ENCODE measurements at regions not wholly inside any gene's neighbourhood (a gene's known extent, or its start where the extent isn't known, plus 50 kb on each side); places are given as distances from the start of the nearest gene placed in this dataset.

- Histone ChIP-seq H3K27ac (ENCODE audit: insufficient read depth, low read length) (no peak overlapping the region), H3K4me2 (ENCODE audit: extremely low read depth, insufficient read depth, low read length) (no peak overlapping the region), H3K79me2 (ENCODE audit: control insufficient read depth, insufficient read depth, low read length) (no peaks in the 10 kb centered on the region), H3K4me1 (ENCODE audit: control insufficient read depth, extremely low read depth, insufficient read depth, low read length) (no peaks in the 10 kb centered on the region), H3K9ac (ENCODE audit: insufficient read depth, low read length) (no peak overlapping the region), H3K4me3 (replicated peaks in 1 of 4; ENCODE audit: control extremely low read depth in 1 of 4, insufficient read depth in 1 of 4, low read depth in 3 of 4, low read length in 4 of 4) (no peak overlapping the region), H3K9me3 (ENCODE audit: control insufficient read depth, insufficient read depth, low read depth, low read length) (no peaks in the 10 kb centered on the region), H3K36me3 (ENCODE audit: control insufficient read depth, insufficient read depth, low read length) (no peaks in the 10 kb centered on the region), H2AFZ (ENCODE audit: low read length) (no peak overlapping the region), H4K20me1 (ENCODE audit: control insufficient read depth, extremely low read depth, insufficient read depth, low read length) (no peaks in the 10 kb centered on the region), H3K27me3 (ENCODE audit: control insufficient read depth, insufficient read depth, low read length) (no peaks in the 10 kb centered on the region)
- TF ChIP-seq CTCF (conservative IDR thresholded peaks at IDR 0.05 in 1 of 2, IDR thresholded peaks at IDR 0.05 in 1 of 2; ENCODE audit: low read depth in 1 of 2, low read length in 2 of 2) (no peak), EZH2 (IDR thresholded peaks at IDR 0.05; ENCODE audit: low read length, missing control alignments) (no peak)
- no peak for DNase-seq (ENCODE audit: low read depth in 2 of 2)
Observed at GRCh38 chr6:82608781-82609180, 245.2 kb downstream of the TPBG start.

GRCh38 chr6:82611751-82612150 is 248.1 kb downstream of the TPBG start:
- DNase-seq (ENCODE audit: low read depth in 2 of 2): no peak
- H3K27me3 ChIP-seq (ENCODE audit: control insufficient read depth, insufficient read depth, low read length): no peaks in the 10 kb centered on the region
- TF ChIP-seq CTCF (conservative IDR thresholded peaks at IDR 0.05 in 1 of 2, IDR thresholded peaks at IDR 0.05 in 1 of 2; ENCODE audit: low read depth in 1 of 2, low read length in 2 of 2) (no peak), EZH2 (IDR thresholded peaks at IDR 0.05; ENCODE audit: low read length, missing control alignments) (no peak)
- no peaks in the 10 kb centered on the region for H3K36me3 ChIP-seq (ENCODE audit: control insufficient read depth, insufficient read depth, low read length)
- H4K20me1 ChIP-seq (ENCODE audit: control insufficient read depth, extremely low read depth, insufficient read depth, low read length): no peaks in the 10 kb centered on the region
- no peak overlapping the region for H2AFZ ChIP-seq (ENCODE audit: low read length)
- H3K27ac ChIP-seq (ENCODE audit: insufficient read depth, low read length): no peak overlapping the region
- H3K79me2 ChIP-seq (ENCODE audit: control insufficient read depth, insufficient read depth, low read length): no peaks in the 10 kb centered on the region
- no peak overlapping the region for H3K4me2 ChIP-seq (ENCODE audit: extremely low read depth, insufficient read depth, low read length)
- no peaks in the 10 kb centered on the region for H3K9me3 ChIP-seq (ENCODE audit: control insufficient read depth, insufficient read depth, low read depth, low read length)
- H3K4me3 ChIP-seq (replicated peaks in 1 of 4; ENCODE audit: control extremely low read depth in 1 of 4, insufficient read depth in 1 of 4, low read depth in 3 of 4, low read length in 4 of 4): no peak overlapping the region
- H3K4me1 ChIP-seq (ENCODE audit: control insufficient read depth, extremely low read depth, insufficient read depth, low read length): no peaks in the 10 kb centered on the region
- no peak overlapping the region for H3K9ac ChIP-seq (ENCODE audit: insufficient read depth, low read length)

- Histone ChIP-seq H3K4me2 (ENCODE audit: extremely low read depth, insufficient read depth, low read length) (no peak overlapping the region), H3K9ac (ENCODE audit: insufficient read depth, low read length) (no peak overlapping the region), H3K79me2 (ENCODE audit: control insufficient read depth, insufficient read depth, low read length) (no peaks in the 10 kb centered on the region), H4K20me1 (ENCODE audit: control insufficient read depth, extremely low read depth, insufficient read depth, low read length) (no peaks in the 10 kb centered on the region), H3K4me1 (ENCODE audit: control insufficient read depth, extremely low read depth, insufficient read depth, low read length) (no peaks in the 10 kb centered on the region), H3K4me3 (replicated peaks in 1 of 4; ENCODE audit: control extremely low read depth in 1 of 4, insufficient read depth in 1 of 4, low read depth in 3 of 4, low read length in 4 of 4) (no peak overlapping the region), H3K27ac (ENCODE audit: insufficient read depth, low read length) (no peak overlapping the region), H2AFZ (ENCODE audit: low read length) (no peak overlapping the region), H3K36me3 (ENCODE audit: control insufficient read depth, insufficient read depth, low read length) (no peaks in the 10 kb centered on the region), H3K27me3 (ENCODE audit: control insufficient read depth, insufficient read depth, low read length) (no peaks in the 10 kb centered on the region), H3K9me3 (ENCODE audit: control insufficient read depth, insufficient read depth, low read depth, low read length) (no peaks in the 10 kb centered on the region)
- no peak for TF ChIP-seq EZH2 (IDR thresholded peaks at IDR 0.05; ENCODE audit: low read length, missing control alignments)
- TF ChIP-seq CTCF (conservative IDR thresholded peaks at IDR 0.05 in 1 of 2, IDR thresholded peaks at IDR 0.05 in 1 of 2; ENCODE audit: low read depth in 1 of 2, low read length in 2 of 2): no peak
- DNase-seq (ENCODE audit: low read depth in 2 of 2): peak in 1 of 2 donors; percentile 17
Observed at GRCh38 chr6:82612475-82613039, 248.9 kb downstream of the TPBG start.

All from fibroblast of lung (primary cell).